ENCODE measurements at regions not wholly inside any gene's neighbourhood (a gene's known extent, or its start where the extent isn't known, plus 50 kb on each side); places are given as distances from the start of the nearest gene placed in this dataset.

- TF ChIP-seq NR2C1 (IDR thresholded peaks at IDR 0.05), result no peak
- no peak for TF ChIP-seq MYC (IDR thresholded peaks at IDR 0.05; ENCODE audit: insufficient read depth, insufficient read length, insufficient replicate concordance, low read length, severe bottlenecking)
- no peak for TF ChIP-seq CHD2 (IDR thresholded peaks at IDR 0.05; ENCODE audit: borderline replicate concordance, low read depth, low read length)
- no peak for TF ChIP-seq STAT3 (IDR thresholded peaks at IDR 0.05; ENCODE audit: low read depth, low read length)
These were observed 1063.9 kb downstream of the CDH9 start (continued) for GRCh38 chr5:25974451-25974850.

GRCh38 chr5:25970906-25971489 is 1067.4 kb downstream of the CDH9 start:
- intact Hi-C loops (cut with micrococcal nuclease; ENCODE audit: unreplicated experiment) (no loop called here), in situ Hi-C loops (cut with MboI) (no loop called here)
- TF ChIP-seq EZH2 (IDR thresholded peaks at IDR 0.05; ENCODE audit: borderline replicate concordance, control insufficient read depth, low read depth, low read length) (no peak), RELA (IDR thresholded peaks at IDR 0.05; ENCODE audit: borderline replicate concordance, partially characterized antibody) (no peak), BCL11A (IDR thresholded peaks at IDR 0.05; ENCODE audit: low read depth, low read length) (no peak), USF2 (IDR thresholded peaks at IDR 0.05; ENCODE audit: borderline replicate concordance, low read depth, low read length) (no peak), BACH1 (IDR thresholded peaks at IDR 0.05; ENCODE audit: borderline replicate concordance) (no peak), ZNF687 (IDR thresholded peaks at IDR 0.05) (no peak), JUNB (IDR thresholded peaks at IDR 0.05) (no peak), POLR2AphosphoS5 (IDR thresholded peaks at IDR 0.05; ENCODE audit: low read length) (no peak), SREBF2 (IDR thresholded peaks at IDR 0.05; ENCODE audit: low read length) (no peak), GABPA (IDR thresholded peaks at IDR 0.05; ENCODE audit: low read depth) (no peak), RBBP5 (conservative IDR thresholded peaks at IDR 0.05) (no peak), RCOR1 (conservative IDR thresholded peaks at IDR 0.05; ENCODE audit: low read depth, low read length) (no peak), NR2F1 (conservative IDR thresholded peaks at IDR 0.05) (no peak), BRCA1 (IDR thresholded peaks at IDR 0.05; ENCODE audit: low read depth, low read length) (no peak), BMI1 (IDR thresholded peaks at IDR 0.05; ENCODE audit: borderline replicate concordance) (no peak)
- Histone ChIP-seq H3K79me2 (ENCODE audit: control insufficient read depth, insufficient read depth, low read length) (no peaks in the 10 kb centered on the region), H3K9me3 (replicated peaks; ENCODE audit: control insufficient read depth, insufficient read depth, low read length) (no peaks in the 10 kb centered on the region; the same call in 2 of the 3 replicates), H3K4me1 (ENCODE audit: control insufficient read depth, insufficient read depth, low read length) (no peaks in the 10 kb centered on the region), H3K36me3 (ENCODE audit: control insufficient read depth in 2 of 2, insufficient read depth in 2 of 2, low read length in 1 of 2) (no peaks in the 10 kb centered on the region), H3K27ac (ENCODE audit: control insufficient read depth, insufficient read depth) (no peak overlapping the region), H3K4me3 (no peak overlapping the region), H3K9ac (ENCODE audit: control insufficient read depth, insufficient read depth, low read length) (no peak overlapping the region), H3K4me2 (ENCODE audit: control insufficient read depth, insufficient read depth) (no peak overlapping the region), H4K20me1 (ENCODE audit: control insufficient read depth, insufficient read depth) (no peaks in the 10 kb centered on the region), H3K27me3 (replicated peaks in 1 of 2; ENCODE audit: control insufficient read depth in 2 of 2, insufficient read depth in 2 of 2, low read length in 1 of 2) (no peaks in the 10 kb centered on the region), H2AFZ (ENCODE audit: control insufficient read depth, low read depth, low read length) (no peak overlapping the region)
- ChIA-PET SMC1A (ENCODE audit: uncharacterized antibody, unreplicated experiment) (no interaction called here), CTCF (no interaction called here), POLR2A (no interaction called here), RAD21 (ENCODE audit: unreplicated experiment) (no interaction called here)
- ATAC-seq (no peak), FAIRE-seq (no peak), DNase-seq (ENCODE audit: low read depth, low spot score) (no peak)
- 14% methylated on average over 3 of the region's 3 CpGs for WGBS (ENCODE audit: insufficient coverage, insufficient replicate concordance, low lambda C conversion rate, missing lambda C conversion rate)
- BruUV-seq (replicated peaks), result no TSS peak
